NCI-H510A treated with DMSO at 0.1 percent for 48 hours (cell line): ENCODE measurements at regions not wholly inside any gene's neighbourhood (a gene's known extent, or its start where the extent isn't known, plus 50 kb on each side); places are given as distances from the start of the nearest gene placed in this dataset.

Source experiments
- DNase-seq: peaks from one replicate; lab custom pipeline; 2025; lab: John Stamatoyannopoulos, UW

DNA sequence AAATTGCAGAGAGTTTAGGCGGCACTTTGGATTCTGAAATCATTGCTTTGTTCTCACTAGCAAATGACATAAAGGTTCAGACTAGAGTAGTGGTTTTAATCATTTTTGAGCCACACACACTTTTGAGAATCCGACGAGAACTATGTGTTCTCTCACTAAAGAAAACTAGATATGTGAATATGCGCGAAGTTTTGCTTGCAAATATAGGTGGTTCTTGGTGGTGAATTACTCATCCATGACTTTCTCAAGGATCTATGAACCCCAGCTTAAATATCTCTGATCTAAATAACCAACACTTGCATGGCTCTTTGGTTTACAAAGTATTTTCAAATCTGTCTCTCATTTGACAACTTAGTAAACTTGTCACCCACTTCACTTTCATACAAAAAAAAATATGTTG lies 54.8 kb downstream of the NOG start:
- no peak for DNase-seq

DNA sequence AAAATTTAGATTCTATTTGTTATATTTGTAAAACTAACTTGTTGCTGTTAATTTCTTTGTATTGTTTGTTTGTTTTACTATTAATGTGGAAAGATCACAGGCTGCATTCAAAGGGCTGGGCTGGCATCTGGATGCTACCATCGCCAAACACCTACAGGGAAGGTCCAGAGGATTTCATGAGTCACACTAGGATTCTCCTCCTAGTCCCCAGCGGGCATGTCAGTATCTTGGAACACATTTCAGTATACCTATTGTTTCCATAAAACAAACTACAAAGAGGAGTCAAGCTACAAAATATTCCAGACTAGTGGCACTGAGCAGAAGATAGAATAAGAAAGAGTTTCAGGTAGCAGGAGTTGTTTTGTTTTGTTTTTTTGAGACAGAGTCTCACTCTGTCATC lies 55.3 kb downstream of the NOG start:
- DNase-seq = no peak

DNA sequence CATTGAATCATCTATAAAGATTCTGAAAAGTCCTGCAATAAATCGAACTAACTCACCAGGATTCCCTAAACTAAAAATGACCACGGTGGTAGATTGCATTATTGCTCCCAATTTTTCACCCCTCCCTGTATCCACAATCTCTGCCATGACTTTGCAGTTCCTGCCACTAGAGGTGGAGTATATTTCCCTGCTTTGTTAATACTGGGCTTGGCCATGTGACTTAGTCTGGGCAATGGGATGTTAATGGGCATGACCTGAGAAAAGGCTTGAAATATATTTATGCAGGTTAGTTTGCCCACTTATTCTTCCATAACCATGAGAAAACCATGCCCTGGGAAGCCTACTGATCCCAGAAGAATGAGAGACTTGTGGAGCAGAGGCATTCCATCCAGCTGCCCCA lies 59.1 kb downstream of the NOG start:
- DNase-seq = no peak

DNA sequence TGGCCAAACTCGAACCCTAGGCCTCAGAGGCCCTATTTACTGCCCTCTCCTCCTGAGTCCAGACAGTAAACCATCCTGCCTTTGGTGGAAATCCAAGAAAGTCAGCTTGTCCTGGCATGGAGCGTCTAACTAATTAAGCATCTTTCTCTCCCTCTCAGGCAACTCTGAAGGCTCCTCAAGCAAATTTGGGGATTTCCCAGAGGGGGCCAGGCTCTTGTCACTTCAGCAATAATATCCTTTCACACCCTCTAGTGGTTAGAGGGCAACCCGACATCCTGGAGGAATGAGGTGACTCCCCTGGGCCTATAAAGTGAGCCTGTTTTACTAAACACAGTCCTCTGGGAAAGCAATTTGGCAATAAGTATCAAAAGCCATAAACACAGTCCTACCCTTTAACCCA lies 60.4 kb downstream of the NOG start:
- no peak for DNase-seq

DNA sequence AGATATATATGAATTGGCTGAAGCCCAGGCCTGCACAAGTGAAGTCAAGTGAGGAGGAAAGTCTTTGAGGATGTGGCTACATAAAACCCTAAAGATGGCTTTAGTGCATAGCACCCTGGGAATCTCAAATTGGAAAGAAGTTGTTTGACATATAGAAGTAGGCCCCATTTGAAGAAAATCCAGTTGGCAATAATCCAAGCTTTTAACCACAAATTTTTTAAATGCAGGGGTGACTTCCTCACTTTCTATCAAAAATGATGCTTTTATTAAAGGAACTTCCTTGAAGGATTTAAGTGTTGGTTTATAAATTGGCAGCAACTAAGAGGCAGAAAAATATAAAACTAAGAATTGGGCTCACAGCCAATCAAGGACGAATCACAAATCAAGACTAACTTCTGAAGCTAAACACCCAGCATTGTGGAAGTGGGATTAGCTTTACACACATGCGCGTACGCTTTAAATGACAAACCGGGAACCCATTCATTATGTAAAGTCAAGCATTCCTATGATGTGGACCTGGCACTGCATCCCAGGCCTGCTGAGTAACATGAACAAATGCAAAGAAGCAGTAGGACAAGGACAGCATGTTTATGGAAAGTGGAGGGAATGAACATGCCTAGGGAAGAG lies 63.3 kb downstream of the NOG start:
- no peak for DNase-seq

DNA sequence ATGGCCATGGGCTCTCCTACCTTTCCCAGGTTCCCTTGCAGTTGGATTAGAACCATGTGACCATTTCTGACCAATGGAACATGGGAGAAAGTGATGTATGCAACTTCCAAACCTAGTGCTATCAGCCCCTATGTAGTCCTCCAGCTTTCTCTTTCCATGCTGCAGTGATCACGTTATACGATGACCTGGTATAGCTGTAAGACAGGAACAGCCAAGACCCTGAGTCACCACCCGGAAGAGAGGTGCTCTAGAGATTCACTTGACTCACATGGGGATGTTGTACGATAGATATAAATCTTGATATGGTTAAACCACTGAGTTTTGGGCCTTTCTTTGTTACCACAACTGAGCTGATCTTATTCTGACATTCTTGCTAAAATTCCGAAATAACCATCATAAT lies 65.1 kb downstream of the NOG start:
- DNase-seq = no peak

DNA sequence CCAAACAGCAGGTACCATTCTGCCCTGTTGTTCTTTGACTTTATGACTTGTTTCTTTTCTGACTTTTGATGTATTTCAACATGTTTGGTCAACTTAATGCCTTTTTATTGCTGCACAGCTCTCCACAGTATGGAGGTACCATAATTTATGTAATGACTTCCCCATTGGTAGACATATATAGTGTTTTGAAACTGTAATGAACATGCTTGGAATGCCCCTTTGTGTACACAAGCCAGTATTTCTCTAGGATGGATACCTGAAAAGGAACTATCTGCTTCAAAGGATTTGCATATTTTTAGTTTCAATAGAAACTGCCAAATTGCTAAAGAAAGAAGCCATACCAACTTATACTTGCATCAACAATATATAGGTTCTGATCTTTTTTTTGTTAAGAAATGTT lies 66.1 kb downstream of the NOG start:
- no peak for DNase-seq

DNA sequence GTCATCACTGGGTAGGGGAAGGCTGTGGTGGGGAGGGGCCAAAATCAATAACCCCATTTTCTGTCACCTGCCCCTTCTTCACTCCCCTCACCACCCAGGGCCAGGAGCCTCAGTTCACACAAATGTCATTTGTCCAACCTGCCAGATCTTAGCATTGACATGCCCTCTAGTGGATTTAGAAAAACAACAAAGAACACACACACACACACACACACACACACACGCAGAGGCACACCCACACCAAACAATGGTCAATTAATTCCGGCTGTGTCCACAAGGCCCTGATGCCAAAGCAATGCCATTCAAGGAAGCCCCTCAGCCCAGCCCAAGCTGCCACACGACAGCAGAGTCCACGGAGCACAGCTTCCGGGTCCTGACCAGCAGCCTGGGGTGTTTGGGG lies 68.4 kb downstream of the NOG start:
- no peak for DNase-seq

DNA sequence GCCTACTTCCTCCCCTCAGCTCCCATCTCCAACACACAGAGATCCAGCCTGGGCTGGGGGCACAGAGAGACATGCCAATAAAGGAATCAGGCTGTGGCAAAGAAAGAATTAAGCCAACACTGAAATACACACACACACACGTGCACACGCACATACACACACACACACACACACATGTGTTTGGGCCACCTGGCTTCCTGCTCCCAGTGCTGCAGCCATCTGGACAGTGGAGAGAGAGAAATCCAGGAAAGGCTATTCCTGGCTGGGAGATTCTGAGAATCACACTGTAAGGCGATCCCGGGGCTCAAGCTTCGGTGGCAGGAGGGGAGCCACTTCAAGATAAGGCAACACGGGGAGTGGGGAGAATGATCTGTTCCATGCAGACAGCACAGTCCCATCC lies 72.4 kb downstream of the NOG start:
- DNase-seq = no peak

DNA sequence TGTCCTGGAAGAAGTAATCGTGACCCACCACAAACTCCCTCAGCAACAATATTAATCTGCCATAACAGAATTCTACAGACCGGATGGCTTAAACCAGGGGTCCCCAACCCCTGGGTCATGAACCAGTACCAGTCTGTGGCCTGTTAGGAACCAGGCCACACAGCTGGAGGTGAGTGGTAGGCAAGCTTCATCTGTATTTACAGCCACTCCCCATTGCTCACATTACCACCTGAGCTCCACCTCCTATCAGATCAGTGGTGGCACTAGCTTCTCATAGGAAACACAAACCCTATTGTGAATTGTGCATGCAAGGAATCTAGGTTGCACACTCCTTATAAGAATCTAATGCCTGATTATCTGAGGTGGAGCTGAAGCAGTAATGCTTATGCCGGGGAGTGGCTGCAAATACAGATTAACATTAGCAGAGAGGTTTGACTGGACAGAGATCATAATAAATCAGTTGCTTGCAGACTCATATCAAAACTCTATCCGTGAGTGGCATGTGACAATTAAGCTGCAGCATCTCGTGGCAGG lies 74.5 kb downstream of the NOG start:
- no peak for DNase-seq

DNA sequence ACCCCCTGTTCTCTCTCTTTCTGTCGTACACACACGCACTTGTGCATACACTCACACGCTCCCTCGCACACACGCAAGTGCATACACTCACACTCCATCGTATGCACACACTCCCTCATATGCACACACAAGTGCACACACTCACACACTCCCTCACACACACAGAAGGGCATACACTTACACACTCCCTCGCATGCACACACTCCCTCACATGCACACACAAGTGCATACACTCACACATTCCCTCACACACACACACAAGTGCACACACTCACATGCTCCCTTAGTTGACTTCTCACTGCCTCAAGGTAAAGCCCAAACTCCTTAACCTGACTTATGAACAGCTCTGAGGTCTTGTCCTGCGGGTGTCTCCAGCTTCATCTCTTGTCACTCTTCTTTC lies 78.7 kb downstream of the NOG start:
- DNase-seq = no peak

DNA sequence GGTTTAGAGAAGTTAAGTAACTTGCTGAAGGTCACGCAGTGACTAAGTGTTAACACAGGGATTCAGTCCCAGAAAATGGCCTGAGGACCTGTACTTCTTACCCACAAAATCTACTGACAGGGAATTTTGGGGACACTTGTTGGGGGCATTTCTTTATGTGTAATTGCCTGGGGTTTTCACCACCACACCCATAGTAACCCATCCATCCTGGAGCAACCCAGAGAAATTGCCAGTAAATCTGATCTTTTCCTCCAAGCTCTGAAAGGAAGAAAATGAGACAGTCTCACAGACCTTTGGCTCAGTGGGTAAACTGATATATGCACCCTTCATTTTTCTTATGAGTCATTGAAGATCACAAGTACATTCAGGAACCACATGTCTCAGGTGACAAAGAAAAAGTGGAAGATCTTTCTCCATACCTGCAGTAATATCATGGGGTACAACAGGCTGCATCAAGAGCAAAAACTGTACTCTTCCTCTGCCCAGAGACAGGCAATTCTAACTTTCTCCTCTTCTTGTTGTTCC lies 81.0 kb downstream of the NOG start:
- DNase-seq = no peak

DNA sequence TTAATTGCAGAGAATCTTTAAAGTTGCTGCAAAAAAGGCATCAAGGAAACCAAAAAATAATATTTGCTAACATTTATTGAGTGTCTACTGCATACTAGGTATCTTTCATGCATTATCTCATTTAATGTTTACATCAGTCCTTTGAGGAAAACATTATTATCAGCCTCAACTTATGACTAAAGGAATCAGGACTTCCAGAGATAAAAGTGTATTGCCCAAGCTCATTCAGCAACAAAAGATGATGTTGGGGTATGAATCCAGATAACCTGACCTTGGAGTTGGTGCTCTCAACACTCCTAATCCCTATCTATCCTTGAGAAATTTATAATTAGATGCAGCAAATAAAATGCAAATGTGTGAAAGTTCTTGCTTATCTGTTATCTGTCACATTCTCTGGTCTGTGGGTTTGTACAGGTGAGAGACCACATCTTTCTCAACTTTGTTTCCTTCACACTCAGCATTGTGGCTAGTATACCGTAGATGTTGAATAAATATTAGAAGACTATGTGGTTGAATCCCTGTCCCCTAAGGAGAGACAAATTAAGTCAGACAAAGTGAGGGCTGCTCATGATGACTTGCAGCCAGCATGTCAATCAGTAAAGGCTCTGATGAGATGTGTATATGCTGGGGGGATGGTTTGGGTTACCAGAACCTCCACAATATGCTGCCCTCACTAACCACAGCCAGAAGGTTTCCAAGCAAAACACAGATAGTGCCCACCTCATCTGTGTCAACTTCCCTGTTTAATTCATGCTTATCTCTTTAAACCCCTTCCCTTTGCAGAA lies 82.6 kb downstream of the NOG start:
- DNase-seq = no peak

DNA sequence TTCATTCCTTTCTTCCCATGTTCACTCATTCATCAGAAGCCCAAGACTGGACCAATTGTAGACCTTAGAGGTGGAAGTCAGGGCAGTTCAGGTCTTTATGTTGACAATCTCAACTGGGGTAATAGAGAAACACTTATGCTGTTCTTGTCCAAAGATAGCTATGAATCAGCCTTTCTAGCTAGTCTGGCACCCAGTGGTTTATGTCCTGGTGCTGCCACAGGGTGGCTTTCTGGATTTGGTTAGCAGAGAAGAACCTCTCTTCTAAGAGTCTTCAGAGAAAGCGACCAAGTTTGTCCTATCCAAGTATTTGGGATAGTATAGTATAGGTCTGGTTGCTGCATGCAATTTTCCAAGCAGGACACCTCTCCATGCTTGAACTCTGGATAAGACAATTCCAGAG lies 83.3 kb downstream of the NOG start:
- DNase-seq = no peak

DNA sequence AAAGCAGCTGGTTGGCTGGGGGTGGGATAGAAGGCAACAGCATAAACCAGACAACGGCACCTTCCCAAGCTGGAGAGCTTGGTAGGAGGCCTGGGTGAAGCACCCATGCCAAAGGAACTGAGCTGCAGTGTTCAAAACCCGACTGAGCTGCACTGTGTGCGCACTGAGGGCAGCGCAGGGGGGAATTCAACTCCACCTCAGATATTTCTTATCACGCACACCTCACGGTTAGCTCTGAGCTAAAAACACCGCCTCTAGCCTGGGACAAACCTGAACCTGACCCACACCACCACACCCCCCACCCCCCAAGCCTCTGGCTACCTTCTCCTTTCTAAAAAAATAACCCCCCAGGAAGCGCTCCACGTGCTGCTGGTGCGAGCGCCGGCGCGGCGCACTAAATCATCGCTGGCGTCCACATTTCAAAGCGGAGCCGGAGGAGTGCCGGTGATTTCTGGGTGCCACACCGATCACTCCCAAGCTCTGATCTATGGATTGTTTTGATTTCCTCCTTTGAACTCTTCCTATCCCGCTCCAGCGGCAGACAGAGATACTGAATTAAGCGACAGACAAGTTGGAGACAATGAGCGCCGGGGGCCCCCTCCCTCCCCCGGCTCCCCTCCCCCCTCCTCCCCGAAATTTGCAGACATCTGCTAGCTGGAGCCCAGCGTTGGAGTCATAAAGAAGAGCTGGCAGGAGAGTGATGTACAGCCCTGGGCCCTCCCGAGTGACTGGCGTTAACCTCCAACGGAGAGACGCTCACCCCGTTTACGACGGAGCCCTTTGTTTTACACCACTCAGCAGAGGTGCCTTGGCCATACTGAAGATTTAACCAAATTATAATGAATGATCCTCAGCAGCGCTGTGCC lies 85.0 kb downstream of the NOG start:
- DNase-seq = peak; percentile 58

DNA sequence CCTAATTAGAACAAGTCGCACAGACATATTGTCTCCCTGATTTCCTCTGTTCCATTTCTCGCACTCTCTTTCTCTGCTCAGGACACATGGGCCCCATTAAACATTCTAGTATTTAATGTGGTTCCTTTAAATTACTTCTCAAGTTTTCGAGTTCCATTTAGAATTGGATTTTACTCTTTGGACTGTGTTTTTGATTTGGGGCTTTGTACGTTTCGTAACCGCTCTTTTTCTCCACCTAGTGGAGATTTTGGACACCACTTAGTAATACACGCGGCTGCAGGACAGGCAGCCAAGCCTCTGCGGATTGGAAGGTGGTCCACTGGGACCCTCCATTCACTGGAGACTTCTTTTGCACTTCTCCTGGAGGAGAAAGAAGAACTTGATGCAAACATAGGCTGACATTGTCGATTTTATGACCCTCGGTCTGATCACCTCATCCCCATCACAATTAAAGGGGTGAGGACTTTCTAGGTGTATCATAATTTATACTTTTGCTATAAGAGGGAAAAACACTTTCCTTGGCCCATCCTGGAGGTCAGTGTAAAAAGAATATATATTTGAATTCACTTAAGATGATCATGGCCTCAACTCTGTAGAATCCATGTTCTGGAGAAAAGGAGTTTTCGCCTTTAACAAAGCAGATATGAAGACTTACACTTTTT lies 85.7 kb downstream of the NOG start:
- peak; percentile 58 for DNase-seq

DNA sequence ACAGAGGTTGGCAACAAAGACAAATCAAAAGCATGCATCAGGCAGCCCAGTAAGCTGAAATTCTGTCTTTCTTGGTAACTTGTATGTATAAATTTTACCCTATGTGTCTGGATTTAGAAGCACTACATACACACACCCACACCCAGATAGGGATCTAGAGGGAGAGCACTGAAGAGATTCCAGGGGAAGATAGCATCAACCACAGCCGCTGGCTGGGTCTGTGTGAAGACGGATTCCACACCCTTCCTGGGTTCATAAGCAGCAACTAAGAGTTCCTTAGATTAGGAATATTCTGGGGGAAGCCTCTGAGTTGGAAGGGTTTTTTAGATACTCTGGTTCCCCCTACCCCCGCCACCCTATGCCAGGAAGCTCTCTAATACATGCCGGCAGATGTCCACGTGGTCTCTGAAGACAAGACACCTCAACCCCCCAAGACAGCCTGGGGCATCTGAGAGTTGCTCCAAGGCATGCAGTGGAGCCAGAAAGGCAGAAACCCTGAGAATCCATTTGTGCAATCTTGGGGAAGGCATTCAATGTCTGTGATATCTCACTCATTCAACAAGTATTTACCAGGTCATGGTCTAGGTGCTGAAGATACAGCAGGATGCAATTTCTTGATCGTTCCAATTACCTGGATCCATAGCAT lies 86.4 kb downstream of the NOG start:
- DNase-seq = no peak

DNA sequence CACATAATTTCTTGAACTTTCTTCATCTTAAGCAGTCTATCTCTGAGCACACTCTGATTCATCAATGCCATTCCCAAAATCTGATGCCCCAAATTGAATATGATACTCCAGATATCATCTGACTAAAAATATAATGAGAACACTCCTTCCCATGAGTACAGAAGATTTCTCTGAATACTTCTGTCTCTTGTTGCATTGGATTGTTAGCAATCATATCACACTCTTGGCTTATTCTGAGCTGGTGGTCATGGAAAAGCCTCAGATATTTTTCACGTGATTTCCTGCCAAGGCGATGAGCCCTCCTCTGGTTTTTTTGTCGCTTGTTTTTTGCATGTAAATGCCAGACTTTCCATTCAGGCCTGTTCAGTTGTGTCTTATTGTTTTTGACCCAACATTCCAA lies 87.2 kb downstream of the NOG start:
- DNase-seq = no peak

DNA sequence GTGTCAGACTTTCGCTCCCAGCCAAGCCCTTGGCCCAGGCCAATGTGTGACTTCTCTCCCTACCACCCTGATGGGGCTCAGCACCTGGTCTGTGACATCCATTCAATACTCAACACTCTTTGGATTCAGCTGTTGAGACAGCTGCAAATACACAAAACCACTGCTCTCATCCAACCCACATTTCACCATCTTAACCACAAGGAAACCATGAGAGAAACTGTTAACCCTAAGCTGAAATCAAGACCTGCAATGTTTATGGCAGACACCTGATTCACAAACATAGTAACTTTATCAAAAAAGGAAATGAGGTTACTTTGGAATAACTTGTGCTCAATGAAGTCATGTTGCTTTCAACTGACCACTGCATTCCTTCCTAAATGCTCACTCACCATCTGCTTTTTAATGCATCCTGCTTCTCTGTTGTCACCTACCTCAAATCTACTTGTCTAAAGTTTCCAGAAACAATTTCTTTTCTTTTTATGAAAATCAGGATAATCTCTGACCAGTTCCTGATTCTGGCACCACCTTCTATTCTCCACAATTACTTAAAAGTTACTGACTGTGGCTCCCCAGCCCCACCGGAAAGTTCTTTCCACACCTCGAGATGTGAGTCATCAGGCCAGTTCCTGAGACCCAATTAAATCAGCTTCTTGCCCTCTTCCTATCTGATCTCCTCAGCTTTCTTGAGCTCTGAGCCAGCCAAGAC lies 88.2 kb downstream of the NOG start:
- no peak for DNase-seq

DNA sequence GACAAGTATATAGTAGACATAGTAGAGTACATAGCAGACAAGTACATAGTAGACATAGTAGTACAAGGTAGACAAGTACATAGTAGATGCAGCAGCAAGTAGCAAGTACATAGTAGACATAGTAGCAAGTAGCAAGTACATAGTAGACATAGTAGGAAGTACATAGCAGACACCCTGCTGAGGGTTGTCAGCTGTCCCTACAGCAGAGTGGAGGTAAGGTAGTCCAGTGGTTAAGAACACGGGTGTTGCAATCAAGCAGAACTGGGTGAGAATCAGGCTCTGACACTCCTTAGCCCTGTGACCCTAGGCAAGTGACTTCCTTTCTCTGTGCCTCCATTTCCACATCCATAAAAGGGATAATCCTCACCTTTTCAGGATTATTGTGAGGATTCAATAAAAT lies 94.7 kb downstream of the NOG start:
- DNase-seq = no peak
